K562 (cell line): ENCODE measurements at regions not wholly inside any gene's neighbourhood (a gene's known extent, or its start where the extent isn't known, plus 50 kb on each side); places are given as distances from the start of the nearest gene placed in this dataset.

Source experiments
- ATAC-seq: fragments of 200-7000 bp; cut with Tn5 transposase; 3 replicates; pipeline ENCODE4 v1.9.1; 2020; ENCODE audit warnings: moderate library complexity
- BruUV-seq: library from RNA; stranded (reverse); fragments of 400-500 nt; replicated peaks from 2 replicates; lab custom pipeline; 2021; lab: Mats Ljungman, UMichigan
- CTCF ChIA-PET: fragments of 300-600 bp; formaldehyde crosslinking; extraction: SDS; loops from one replicate; lab custom pipeline; 2021; ENCODE audit warnings: low intra/inter-chr PET ratio; lab: Yijun Ruan, JAX
- POLR2A ChIA-PET: fragments of 300-600, 350-650 bp; sonication (Branson Sonifier 250); formaldehyde crosslinking; extraction: SDS; loops from one replicate; lab custom pipeline; 2021; ENCODE audit warnings: antibody characterized with exemption, inconsistent platforms; lab: Yijun Ruan, JAX
- DNase-seq, 4 experiments: peaks; one replicate each; pipeline versions ENCODE4 v3.0.0 to v3.0.0-alpha.2; 2011 to 2018; ENCODE audit warnings: low spot score in 3 of 4, mixed read lengths in 3 of 4; ENCODE audit errors: extremely low read depth in 1 of 4
- FAIRE-seq: peaks from 2 replicates; lab custom pipeline; 2011; peaks lifted over from hg19 to GRCh38; lab: Jason Lieb, UNC
- H2AFZ ChIP-seq: 2 replicates; pipeline ENCODE4 v1.6.0; 2011; ENCODE audit warnings: low read depth, low read length, control low read depth, inconsistent platforms
- H3K27ac ChIP-seq: fragments of 200-600 bp; 3 replicates; pipeline ENCODE4 v1.8.0; 2011; ENCODE audit warnings: low read depth, mild to moderate bottlenecking, control low read depth, inconsistent platforms, low read length, moderate library complexity, mixed read lengths; ENCODE audit errors: extremely low read depth
- H3K27me3 ChIP-seq, 2 experiments: fragments of 300-600 bp in 1 of 2; 2 replicates in 1 of 2; 3 replicates in 1 of 2; pipeline versions ENCODE4 v1.6.0 to v1.8.0; 2011; ENCODE audit warnings: inconsistent platforms in 2 of 2, low read length in 2 of 2, mild to moderate bottlenecking in 1 of 2, mixed read lengths in 1 of 2, moderate library complexity in 1 of 2; ENCODE audit not compliant: control insufficient read depth in 2 of 2, insufficient read depth in 2 of 2
- H3K36me3 ChIP-seq: fragments of 300-600 bp; 3 replicates; pipeline ENCODE4 v1.8.0; 2011; ENCODE audit warnings: mild to moderate bottlenecking, low read length, inconsistent platforms; ENCODE audit not compliant: control insufficient read depth, insufficient read depth
- H3K4me1 ChIP-seq, 2 experiments: fragments of 200-600 bp in 1 of 2; replicated peaks in 1 of 2; 2 replicates in 1 of 2; 3 replicates in 1 of 2; pipeline versions ENCODE4 v1.5.1 to v1.8.0; 2011; ENCODE audit warnings: inconsistent platforms in 2 of 2, low read length in 2 of 2, mild to moderate bottlenecking in 1 of 2, mixed read lengths in 1 of 2, moderate library complexity in 1 of 2; ENCODE audit not compliant: control insufficient read depth in 2 of 2, insufficient read depth in 2 of 2
- H3K4me2 ChIP-seq: 2 replicates; pipeline ENCODE4 v1.6.1; 2011; ENCODE audit warnings: low read length, control low read depth, inconsistent platforms, mixed read lengths; ENCODE audit not compliant: insufficient read depth
- H3K4me3 ChIP-seq: fragments of 200-600 bp; sonication (generic), shearing (Covaris generic); 2 replicates; pipeline ENCODE4 v1.5.1; 2016; ENCODE audit warnings: control low read depth, inconsistent platforms
- H3K79me2 ChIP-seq: fragments of 200-600 bp; 3 replicates; pipeline ENCODE4 v1.8.0; 2011; ENCODE audit warnings: low read length, inconsistent platforms; ENCODE audit not compliant: control insufficient read depth, insufficient read depth
- H3K9ac ChIP-seq, 2 experiments: 2 replicates each; pipeline versions ENCODE4 v1.6.0 to v1.6.1; 2011; ENCODE audit warnings: low read depth in 2 of 2, low read length in 2 of 2, control low read depth in 1 of 2, inconsistent platforms in 1 of 2, mild to moderate bottlenecking in 1 of 2, mixed read lengths in 1 of 2; ENCODE audit not compliant: insufficient read depth in 1 of 2
- H3K9me1 ChIP-seq: one replicate; pipeline ENCODE4 v1.6.0; 2011; ENCODE audit warnings: inconsistent platforms, mild to moderate bottlenecking, low read length, moderate library complexity; ENCODE audit not compliant: control insufficient read depth, insufficient read depth
- H3K9me3 ChIP-seq: replicated peaks from 2 replicates; pipeline ENCODE4 v1.5.1; 2011; ENCODE audit warnings: low read depth, low read length, inconsistent platforms; ENCODE audit not compliant: control insufficient read depth, insufficient read depth
- H4K20me1 ChIP-seq: replicated peaks from 2 replicates; pipeline ENCODE4 v1.6.1; 2011; ENCODE audit warnings: low read length, inconsistent platforms, mixed read lengths; ENCODE audit not compliant: control insufficient read depth, insufficient read depth
- BMI1 ChIP-seq: fragments of 150-350 bp; IDR thresholded peaks from 2 replicates; pipeline ENCODE4 v1.6.1; 2014; ENCODE audit warnings: low read length
- FOXA1 ChIP-seq: fragments of 450-650 bp; IDR thresholded peaks from 2 replicates; pipeline ENCODE4 v1.6.1; 2016; ENCODE audit warnings: mild to moderate bottlenecking, borderline replicate concordance
- HMGXB4 ChIP-seq: sonication (generic); formaldehyde crosslinking; IDR thresholded peaks from 2 replicates; pipeline ENCODE4 v1.8.1; 2023; ENCODE audit warnings: mild to moderate bottlenecking, missing genetic modification reagents
- IFI16 ChIP-seq: fragments of 250-450 bp; sonication (Bioruptor Pico); IDR thresholded peaks from 2 replicates; pipeline ENCODE4 v2.1.2; 2022; ENCODE audit warnings: mild to moderate bottlenecking, inconsistent platforms
- KLF16 ChIP-seq: IDR thresholded peaks from 2 replicates; pipeline ENCODE4 v1.6.1; 2016; ENCODE audit warnings: antibody characterized with exemption
- NFE2 ChIP-seq: IDR thresholded peaks from 2 replicates; pipeline ENCODE4 v1.6.1; 2014; ENCODE audit warnings: antibody characterized with exemption, low read depth
- NFE2L1 ChIP-seq: fragments of 450-650 bp; IDR thresholded peaks from 2 replicates; pipeline ENCODE4 v1.6.1; 2016; ENCODE audit warnings: missing genetic modification characterization, low read depth, mild to moderate bottlenecking, missing compliant biosample characterization, moderate library complexity, borderline replicate concordance
- PHF21A ChIP-seq: fragments of 450-650 bp; IDR thresholded peaks from 2 replicates; pipeline ENCODE4 v1.6.1; 2017; ENCODE audit warnings: low read depth, borderline replicate concordance
- PYGO2 ChIP-seq: fragments of 450-650 bp; IDR thresholded peaks from 2 replicates; pipeline ENCODE4 v1.6.1; 2016; ENCODE audit warnings: mild to moderate bottlenecking, missing genetic modification characterization, moderate library complexity, missing compliant biosample characterization
- RFX7 ChIP-seq: fragments of 250-450 bp; sonication (Bioruptor Pico); IDR thresholded peaks from 2 replicates; pipeline ENCODE4 v1.5.1; 2021; ENCODE audit warnings: mild to moderate bottlenecking
- SIRT6 ChIP-seq: IDR thresholded peaks from one replicate; pipeline ENCODE4 v1.6.1; 2012; ENCODE audit warnings: low read depth, mild to moderate bottlenecking, control low read depth, inconsistent platforms, low read length, moderate library complexity
- SP1 ChIP-seq: sonication (generic); formaldehyde crosslinking; IDR thresholded peaks from 2 replicates; pipeline ENCODE4 v1.8.1; 2022; ENCODE audit warnings: mild to moderate bottlenecking, missing genetic modification reagents
- WHSC1 ChIP-seq: IDR thresholded peaks from one replicate; pipeline ENCODE4 v1.6.1; 2012; ENCODE audit warnings: low read length, control low read depth, inconsistent platforms
- ZNF134 ChIP-seq: fragments of 250-450 bp; sonication (Bioruptor Pico); conservative IDR thresholded peaks from 2 replicates; pipeline ENCODE4 v1.4.0; 2020
- ZNF143 ChIP-seq: sonication (generic); formaldehyde crosslinking; IDR thresholded peaks from 2 replicates; pipeline ENCODE4 v1.9.0; 2022; ENCODE audit warnings: mild to moderate bottlenecking, missing genetic modification reagents
- ZNF507 ChIP-seq: conservative IDR thresholded peaks from 2 replicates; pipeline ENCODE4 v1.6.1; 2017; ENCODE audit warnings: missing genetic modification characterization, missing compliant biosample characterization
- ZNF707 ChIP-seq: fragments of 250-450 bp; sonication (Bioruptor Pico); conservative IDR thresholded peaks from 2 replicates; pipeline ENCODE4 v1.8.0; 2022; ENCODE audit warnings: inconsistent platforms, mild to moderate bottlenecking, moderate library complexity
- in situ Hi-C: fragments of 300-500 bp; cut with MboI; formaldehyde crosslinking; loops from 4 replicates; pipeline ENCODE4 v1.15.0; 2018; ENCODE audit warnings: inconsistent platforms, mixed read lengths
- intact Hi-C: fragments of 100-400 bp; cut with micrococcal nuclease; formaldehyde crosslinking; loops from 2 replicates; pipeline ENCODE4 v1.14.2; 2022
- TF ChIP-seq, protein P1 (sequence below): IDR thresholded peaks from 2 replicates; pipeline ENCODE4 v1.6.1; 2016; ENCODE audit warnings: missing genetic modification characterization, missing compliant biosample characterization

GRCh38 chr12:88720785-88721650, 140.7 kb upstream of the KITLG start (continued):
- TF ChIP-seq NFE2L1 (tag) (no peak), ZNF507 (tag) (no peak), PYGO2 (tag) (no peak), BMI1 (no peak), HMGXB4 (CRISPR knock-in tag) (no peak)
- TF ChIP-seq, protein P1, sequence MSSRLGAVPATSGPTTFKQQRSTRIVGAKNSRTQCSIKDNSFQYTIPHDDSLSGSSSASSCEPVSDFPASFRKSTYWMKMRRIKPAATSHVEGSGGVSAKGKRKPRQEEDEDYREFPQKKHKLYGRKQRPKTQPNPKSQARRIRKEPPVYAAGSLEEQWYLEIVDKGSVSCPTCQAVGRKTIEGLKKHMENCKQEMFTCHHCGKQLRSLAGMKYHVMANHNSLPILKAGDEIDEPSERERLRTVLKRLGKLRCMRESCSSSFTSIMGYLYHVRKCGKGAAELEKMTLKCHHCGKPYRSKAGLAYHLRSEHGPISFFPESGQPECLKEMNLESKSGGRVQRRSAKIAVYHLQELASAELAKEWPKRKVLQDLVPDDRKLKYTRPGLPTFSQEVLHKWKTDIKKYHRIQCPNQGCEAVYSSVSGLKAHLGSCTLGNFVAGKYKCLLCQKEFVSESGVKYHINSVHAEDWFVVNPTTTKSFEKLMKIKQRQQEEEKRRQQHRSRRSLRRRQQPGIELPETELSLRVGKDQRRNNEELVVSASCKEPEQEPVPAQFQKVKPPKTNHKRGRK = no peak

DNA sequence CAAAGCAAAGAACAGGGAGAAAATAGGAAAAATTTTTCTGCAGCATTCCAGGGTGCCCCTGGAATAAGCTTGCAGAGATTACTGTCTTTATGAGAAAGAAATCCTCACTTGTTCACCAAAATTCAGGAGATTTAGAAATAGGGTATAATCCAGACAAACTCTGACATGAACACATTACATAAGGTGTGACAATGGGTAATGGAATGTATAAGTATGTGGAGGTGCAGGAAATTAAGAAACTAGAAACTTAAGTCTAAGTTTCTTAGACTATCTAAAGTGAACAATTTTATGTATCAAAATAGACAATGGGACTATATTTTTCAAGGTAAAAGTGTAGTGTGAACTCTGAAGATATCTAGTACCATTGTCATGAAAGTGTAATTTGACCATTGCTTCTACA, 140.0 kb upstream of the KITLG start:
- H3K27ac ChIP-seq = no peak overlapping the region
- intact Hi-C loops = no loop called here
- no peaks in the 10 kb centered on the region for H3K36me3 ChIP-seq
- no peak overlapping the region for H2AFZ ChIP-seq
- POLR2A ChIA-PET = no interaction called here
- in situ Hi-C loops = no loop called here
- no peaks in the 10 kb centered on the region for H3K79me2 ChIP-seq
- ATAC-seq (no peak), DNase-seq (no peak), FAIRE-seq (no peak)
- CTCF ChIA-PET = no interaction called here
- H3K4me1 ChIP-seq = no peaks in the 10 kb centered on the region
- H3K9ac ChIP-seq = no peak overlapping the region
- H3K27me3 ChIP-seq = no peaks in the 10 kb centered on the region
- H3K9me1 ChIP-seq = no peaks in the 10 kb centered on the region
- H3K9me3 ChIP-seq = peaks cover 2% of the 10 kb centered on the region; the same call in 1 of the 2 replicates
- TF ChIP-seq PHF21A (no peak), ZNF143 (no peak), KLF16 (no peak), SP1 (CRISPR knock-in tag) (no peak), WHSC1 (no peak), ZNF707 (no peak), NFE2 (no peak), FOXA1 (no peak), ZNF134 (CRISPR knock-in tag) (no peak), IFI16 (CRISPR knock-in tag) (no peak), RFX7 (CRISPR knock-in tag) (no peak), SIRT6 (no peak), BMI1 (no peak)
- H3K4me3 ChIP-seq = no peak overlapping the region
- H3K4me2 ChIP-seq = no peak overlapping the region
- BruUV-seq = no TSS peak
- H4K20me1 ChIP-seq = no peaks in the 10 kb centered on the region
